Fibroblast of mammary gland (primary cell): ENCODE measurements at regions not wholly inside any gene's neighbourhood (a gene's known extent, or its start where the extent isn't known, plus 50 kb on each side); places are given as distances from the start of the nearest gene placed in this dataset.

Source experiments
- DNase-seq: peaks from one replicate; pipeline ENCODE4 v3.0.0-alpha.2; 2010; ENCODE audit warnings: low read depth
- H3K4me3 ChIP-seq: 2 replicates; pipeline ENCODE4 v1.5.1; 2011; ENCODE audit warnings: low read depth, mild to moderate bottlenecking, low read length, moderate library complexity; ENCODE audit not compliant: control insufficient read depth
- TF ChIP-seq, protein P1 (sequence below): conservative IDR thresholded peaks from 2 replicates; pipeline ENCODE4 v1.5.1; 2011; ENCODE audit warnings: low read depth, low read length, inconsistent platforms; ENCODE audit not compliant: control insufficient read depth, insufficient read depth

DNA sequence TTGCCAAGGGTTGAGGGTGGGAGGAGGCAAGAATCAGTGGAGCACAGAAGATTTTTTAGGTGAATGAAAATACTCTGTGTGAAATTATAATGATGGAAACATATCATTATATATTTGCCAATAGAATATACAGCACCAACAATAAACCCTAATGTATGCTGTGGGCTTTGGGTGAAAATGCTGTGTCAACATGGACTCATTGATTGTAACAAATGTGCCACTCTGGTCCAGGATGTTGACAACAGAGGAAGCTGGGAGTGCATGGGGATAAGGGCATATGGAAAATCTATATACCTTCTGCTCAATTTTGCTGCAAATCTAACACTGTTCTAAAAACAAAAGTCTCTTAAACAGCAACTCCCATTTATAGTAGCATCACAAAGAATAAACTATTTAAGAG lies 114.3 kb downstream of the LYZL1 start:
- DNase-seq: no peak
- no peak overlapping the region for H3K4me3 ChIP-seq
- TF ChIP-seq, protein P1, sequence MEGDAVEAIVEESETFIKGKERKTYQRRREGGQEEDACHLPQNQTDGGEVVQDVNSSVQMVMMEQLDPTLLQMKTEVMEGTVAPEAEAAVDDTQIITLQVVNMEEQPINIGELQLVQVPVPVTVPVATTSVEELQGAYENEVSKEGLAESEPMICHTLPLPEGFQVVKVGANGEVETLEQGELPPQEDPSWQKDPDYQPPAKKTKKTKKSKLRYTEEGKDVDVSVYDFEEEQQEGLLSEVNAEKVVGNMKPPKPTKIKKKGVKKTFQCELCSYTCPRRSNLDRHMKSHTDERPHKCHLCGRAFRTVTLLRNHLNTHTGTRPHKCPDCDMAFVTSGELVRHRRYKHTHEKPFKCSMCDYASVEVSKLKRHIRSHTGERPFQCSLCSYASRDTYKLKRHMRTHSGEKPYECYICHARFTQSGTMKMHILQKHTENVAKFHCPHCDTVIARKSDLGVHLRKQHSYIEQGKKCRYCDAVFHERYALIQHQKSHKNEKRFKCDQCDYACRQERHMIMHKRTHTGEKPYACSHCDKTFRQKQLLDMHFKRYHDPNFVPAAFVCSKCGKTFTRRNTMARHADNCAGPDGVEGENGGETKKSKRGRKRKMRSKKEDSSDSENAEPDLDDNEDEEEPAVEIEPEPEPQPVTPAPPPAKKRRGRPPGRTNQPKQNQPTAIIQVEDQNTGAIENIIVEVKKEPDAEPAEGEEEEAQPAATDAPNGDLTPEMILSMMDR: no peak

DNA sequence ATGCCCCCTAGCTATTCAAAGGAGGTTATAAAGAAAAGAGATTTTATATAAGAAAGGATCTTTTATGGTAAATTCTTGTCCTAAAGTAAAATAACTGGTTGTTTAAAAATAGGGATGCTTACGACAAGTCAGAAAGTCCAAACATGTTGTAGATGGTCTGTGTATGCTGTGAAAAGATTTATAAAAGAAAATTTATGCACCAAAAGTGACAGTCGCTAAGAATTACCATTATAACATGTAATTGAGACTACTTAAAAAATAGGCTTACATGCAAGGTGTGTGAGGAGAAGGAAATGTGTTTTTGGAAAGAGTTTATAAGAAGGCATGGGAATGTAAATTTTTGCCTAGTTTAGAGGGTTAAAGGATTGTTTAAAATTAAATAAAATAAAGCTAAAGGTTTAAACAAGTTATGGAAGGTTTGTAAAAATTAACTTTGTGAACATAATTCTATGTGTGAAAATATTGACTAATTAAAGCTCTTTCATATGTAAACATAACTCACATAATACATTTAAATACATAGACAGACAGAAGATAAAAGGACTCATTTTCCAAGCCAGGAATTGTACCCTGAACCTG lies 118.5 kb downstream of the LYZL1 start:
- H3K4me3 ChIP-seq: no peak overlapping the region
- peak; percentile 22 for DNase-seq
- TF ChIP-seq, protein P1: no peak
